ENCODE measurements at regions not wholly inside any gene's neighbourhood (a gene's known extent, or its start where the extent isn't known, plus 50 kb on each side); places are given as distances from the start of the nearest gene placed in this dataset.

DNA sequence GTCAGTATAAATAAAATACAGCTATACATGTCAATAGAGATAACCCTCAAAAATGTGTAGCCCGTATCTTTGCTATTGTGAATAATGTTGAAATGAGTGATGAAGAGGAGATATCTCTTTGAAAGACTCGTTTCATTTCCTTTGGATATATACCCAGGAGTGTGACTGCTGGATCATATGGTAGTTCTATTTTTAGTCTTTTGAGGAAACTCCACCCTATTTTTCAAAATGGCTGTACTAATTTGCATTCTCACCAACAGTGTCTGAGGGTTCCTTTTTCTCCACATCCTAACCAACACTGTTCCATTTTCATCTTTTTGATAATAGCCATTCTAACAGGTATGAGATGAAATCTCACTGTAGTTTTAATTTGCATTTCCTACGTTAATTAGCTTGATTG is 237.5 kb upstream of the GBE1 start:
- TF ChIP-seq CTCF (IDR thresholded peaks at IDR 0.05), result no peak
- no peak for TF ChIP-seq POLR2AphosphoS5 (IDR thresholded peaks at IDR 0.05)
- no peak for TF ChIP-seq EP300 (IDR thresholded peaks at IDR 0.05)
- no peak for TF ChIP-seq POLR2A (IDR thresholded peaks at IDR 0.05)

Data from upper lobe of left lung (tissue), 4 donors.